ENCODE measurements at regions not wholly inside any gene's neighbourhood (a gene's known extent, or its start where the extent isn't known, plus 50 kb on each side); places are given as distances from the start of the nearest gene placed in this dataset.
"Not testable (repeated sequence)": the region's sequence is repeated elsewhere in the genome, so short reads cannot be mapped to it uniquely, and the experiment has no call there.

DNA sequence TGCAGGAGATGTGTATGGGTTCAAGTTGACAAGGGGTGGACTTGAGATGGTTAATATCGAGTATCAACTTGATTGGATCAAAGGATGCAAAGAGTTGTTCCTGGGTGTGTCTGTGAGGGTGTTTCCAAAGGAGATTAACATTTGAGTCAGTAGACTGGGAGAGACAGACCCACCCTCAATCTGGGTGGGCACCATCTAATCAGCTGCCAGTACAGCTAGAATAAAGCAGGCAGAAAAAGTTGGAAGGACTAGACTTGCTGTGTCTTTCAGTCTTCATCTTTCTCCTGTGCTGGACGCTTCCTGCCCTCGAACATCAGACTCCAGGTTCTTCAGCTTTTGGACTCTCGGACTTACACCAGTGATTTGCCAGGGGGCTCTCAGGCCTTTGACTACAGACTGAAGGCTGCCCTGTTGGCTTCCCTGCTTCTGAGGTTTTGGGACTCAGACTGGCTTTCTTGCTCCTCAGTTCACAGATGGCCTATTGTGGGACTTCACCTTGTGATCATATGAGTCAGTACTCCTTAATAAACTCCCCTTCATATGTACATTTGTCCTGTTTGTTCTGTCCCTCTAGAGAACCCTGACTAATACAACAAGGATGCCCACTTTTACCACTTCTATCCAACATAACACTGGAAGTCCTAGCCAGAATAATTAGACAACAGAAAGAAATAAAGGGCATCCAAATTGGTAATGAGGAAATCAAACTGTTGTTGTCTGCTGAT, 62.7 kb upstream of the KRAS start:
- DNase-seq (ENCODE audit: missing footprints); intact Hi-C loops (cut with DNase I); ATAC-seq: not testable (repeated sequence)

DNA sequence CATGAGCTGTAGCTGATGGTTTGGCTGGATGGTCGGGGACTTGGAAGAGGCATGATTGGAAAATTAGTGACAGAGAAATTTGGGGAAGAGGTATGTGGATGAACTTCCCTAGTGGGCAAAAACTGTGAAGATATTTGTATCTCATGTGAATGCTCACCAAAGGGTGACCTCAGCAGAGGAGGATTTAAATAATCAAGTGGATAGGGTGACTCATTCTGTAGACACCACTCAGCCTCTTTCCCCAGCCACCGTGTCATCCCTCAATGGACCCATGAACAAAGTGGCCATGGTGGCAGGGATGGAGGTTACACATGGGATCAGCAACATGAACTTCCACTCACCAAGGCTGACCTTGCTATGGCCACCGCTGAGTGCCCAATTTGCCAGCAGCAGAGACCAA, 60.8 kb upstream of the KRAS start:
- ATAC-seq, result no peak
- DNase-seq (ENCODE audit: missing footprints), result no peak
- intact Hi-C loops (cut with DNase I), result no loop called here

DNA sequence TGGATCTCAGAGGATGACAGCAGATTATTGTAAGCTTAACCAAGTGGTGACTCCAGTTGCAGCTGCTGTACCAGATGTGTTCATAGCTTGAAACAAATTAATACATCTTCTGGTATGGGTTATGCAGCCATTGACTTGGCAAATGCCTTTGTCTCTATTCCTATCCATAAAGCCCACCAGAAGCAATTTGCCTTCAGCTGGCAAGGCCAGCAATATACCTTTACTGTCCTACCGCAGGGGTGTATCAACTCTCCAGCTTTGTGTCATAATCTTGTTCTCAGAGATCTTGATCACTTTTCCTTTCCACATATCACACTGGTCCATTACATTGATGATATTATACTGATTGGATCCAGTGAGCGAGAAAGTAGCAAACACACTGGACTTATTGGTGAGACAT, 59.3 kb upstream of the KRAS start:
- ATAC-seq; DNase-seq (ENCODE audit: missing footprints); intact Hi-C loops (cut with DNase I): not testable (repeated sequence)

DNA sequence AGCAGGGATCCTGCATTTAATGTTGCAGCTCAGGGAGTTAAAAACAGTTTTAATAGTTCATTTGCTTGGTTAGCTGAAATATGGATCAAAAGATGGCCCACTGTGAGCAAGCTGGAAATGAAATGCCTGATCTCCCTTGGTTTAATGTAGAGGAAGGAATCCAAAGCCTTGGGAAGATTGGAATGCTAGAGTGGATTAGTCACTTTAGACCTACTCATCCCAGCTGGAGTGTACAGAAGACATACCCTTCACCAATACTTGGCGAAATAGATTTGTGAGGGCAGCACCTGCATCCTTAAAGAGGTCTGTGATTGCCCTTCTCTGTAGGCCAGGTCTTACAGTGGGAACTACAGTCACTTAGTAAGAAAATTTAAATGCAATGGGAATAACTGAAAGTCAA, 58.0 kb upstream of the KRAS start:
- intact Hi-C loops (cut with DNase I), result no loop called here
- no peak for DNase-seq (ENCODE audit: missing footprints)
- no peak for ATAC-seq

DNA sequence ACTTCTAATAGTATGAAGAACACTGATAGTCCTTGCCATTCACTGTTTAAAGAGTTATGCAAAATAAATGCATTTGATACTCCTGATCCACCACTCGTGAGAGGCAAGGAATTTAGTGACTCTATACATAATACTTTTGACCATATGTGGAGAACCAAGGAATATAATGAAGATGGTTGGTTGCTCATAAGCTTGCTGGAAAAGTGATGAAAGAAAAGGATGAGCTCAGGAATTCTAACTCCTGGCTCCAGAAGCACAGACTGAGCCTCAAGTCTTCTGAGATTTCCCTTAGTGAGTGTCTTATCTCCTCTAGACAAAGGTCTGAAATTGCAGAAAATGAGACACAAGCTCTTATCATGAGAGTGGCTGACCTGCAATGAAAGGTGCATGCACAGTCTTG, 57.1 kb upstream of the KRAS start:
- intact Hi-C loops (cut with DNase I), result no loop called here
- DNase-seq (ENCODE audit: missing footprints) (no peak), ATAC-seq (no peak)

DNA sequence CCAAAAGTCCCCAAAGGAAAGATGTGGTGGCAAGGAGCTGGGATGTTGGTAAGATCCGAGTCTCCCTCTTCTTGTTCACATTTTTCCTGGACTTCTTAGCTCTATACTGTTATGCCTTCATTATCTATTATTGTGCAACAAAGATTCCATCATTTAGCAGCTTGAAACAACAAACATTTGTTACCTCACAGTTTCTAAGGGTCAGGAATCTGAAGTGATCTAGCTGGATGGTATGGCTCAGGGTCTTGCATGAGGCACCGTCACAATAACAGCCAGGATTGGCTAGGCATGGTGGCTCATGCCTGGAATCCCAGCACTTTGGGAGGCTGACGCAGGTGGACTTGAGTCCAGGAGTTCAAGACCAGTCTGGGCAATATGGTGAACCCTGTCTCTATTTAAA, 51.1 kb upstream of the KRAS start:
- no peak for DNase-seq (ENCODE audit: missing footprints)
- intact Hi-C loops (cut with DNase I), result no loop called here
- no peak for ATAC-seq
